Right lobe of liver (tissue), 6 donors: ENCODE measurements at regions not wholly inside any gene's neighbourhood (a gene's known extent, or its start where the extent isn't known, plus 50 kb on each side); places are given as distances from the start of the nearest gene placed in this dataset.

Experiments used
- ATAC-seq, 4 donors: fragments of 200-7000 bp; cut with Tn5 transposase; one replicate each; pipeline ENCODE4 v1.9.1; 2020; ENCODE audit warnings: mild to moderate bottlenecking in 4 of 4, moderate library complexity in 4 of 4
- DNase-seq, 3 donors: peaks; one replicate each; pipeline ENCODE4 v3.0.0-alpha.2; 2020
- H3K27ac ChIP-seq, 3 donors: fragments of 200-600 bp; one replicate each; pipeline ENCODE4 v1.8.0; 2022
- H3K27me3 ChIP-seq, 2 donors: fragments of 200-600 bp; one replicate each; pipeline ENCODE4 v1.8.0; 2022
- H3K36me3 ChIP-seq, 4 donors: fragments of 200-600 bp; sonication (generic) in 1 of 4; one replicate each; pipeline versions ENCODE4 v1.5.1 to v1.8.0; 2017 to 2022; ENCODE audit warnings: control low read depth in 1 of 4
- H3K4me1 ChIP-seq, 4 donors: fragments of 200-600 bp; sonication (generic) in 1 of 4; one replicate each; pipeline versions ENCODE4 v1.5.1 to v1.8.0; 2017 to 2022; ENCODE audit warnings: control low read depth in 1 of 4
- H3K4me3 ChIP-seq, 3 donors: fragments of 200-600 bp; one replicate each; pipeline ENCODE4 v1.8.0; 2022
- H3K9me3 ChIP-seq, 4 donors: fragments of 200-600 bp; sonication (generic) in 1 of 4; one replicate each; pipeline versions ENCODE4 v1.5.1 to v1.8.0; 2017 to 2022; ENCODE audit warnings: control low read depth in 1 of 4
- CTCF ChIP-seq, 4 donors: fragments of 200-600 bp in 3 of 4; fragments of 450-650 bp in 1 of 4; IDR thresholded peaks; one replicate each; pipeline versions ENCODE4 v1.5.1 to v1.8.0; 2016 to 2022; ENCODE audit warnings: antibody characterized with exemption in 4 of 4, mild to moderate bottlenecking in 2 of 4
- POLR2A ChIP-seq: fragments of 450-650 bp; IDR thresholded peaks from one replicate; pipeline ENCODE4 v1.6.1; 2017; ENCODE audit warnings: antibody characterized with exemption, mild to moderate bottlenecking
- WGBS: methylation state at CpG from one replicate; pipeline ENCODE4 v1.1.6; 2018; ENCODE audit warnings: low coverage, low lambda C conversion rate; ENCODE audit not compliant: insufficient coverage; ENCODE audit errors: missing lambda C conversion rate; 5-methylcytosine and 5-hydroxymethylcytosine counted together
- intact Hi-C, 2 donors: fragments of 100-400 bp; cut with DNase I; formaldehyde crosslinking; loops; one replicate each; pipeline versions ENCODE4 v1.11.2 to v1.14.1; 2022
- donor health status: DM: no; HTN: yes; CAD: no.
- donor health status: DM: no; HTN: no; CAD: no.
- donor health status: DM: no; HTN: no; CAD: no.
- donor health status: DM: no; HTN: yes; CAD: no.
- donor health status: DM: no; HTN: yes; CAD: no.

DNA sequence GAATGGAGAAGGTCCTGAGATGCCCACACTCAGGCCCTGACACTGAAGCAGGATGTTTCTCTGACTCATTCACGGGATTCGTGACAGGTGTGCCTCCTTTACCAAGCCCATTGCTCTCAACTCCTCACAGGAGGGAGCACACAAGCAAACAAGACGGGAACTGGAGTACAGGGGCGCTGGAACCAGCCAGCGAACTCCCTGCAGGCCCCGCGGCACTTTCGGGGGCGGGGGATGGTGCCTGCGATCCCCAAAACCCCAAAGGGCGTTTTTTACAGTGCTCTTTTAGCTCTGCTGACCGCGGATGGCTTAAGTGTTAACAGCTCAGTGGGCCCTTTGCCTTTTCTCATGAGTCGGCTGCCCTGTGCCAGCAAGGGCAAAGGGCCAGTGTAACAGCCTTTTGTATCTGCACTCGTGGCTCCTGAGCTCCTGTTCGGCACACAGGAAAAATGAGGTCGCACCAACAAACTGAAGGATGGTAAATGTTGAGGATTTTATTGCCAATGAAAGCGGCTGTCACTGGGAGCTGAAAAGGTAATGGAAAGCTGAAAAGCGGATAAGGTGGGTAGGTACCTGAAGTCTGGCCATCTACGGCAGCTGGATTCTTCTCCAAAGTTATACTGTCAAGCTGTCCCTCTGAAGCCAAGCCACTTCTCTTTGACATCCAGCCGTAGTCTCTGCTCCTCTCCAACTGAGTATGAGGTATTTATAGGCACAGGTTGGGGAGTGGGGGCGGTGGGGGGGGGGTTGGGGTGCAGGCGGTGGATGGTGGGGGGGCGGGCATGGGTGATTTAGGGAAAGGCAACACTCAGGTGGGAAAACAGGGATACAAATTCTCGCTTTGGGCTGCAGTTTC lies 65.0 kb upstream of the TRPC4 start:
- TF ChIP-seq POLR2A (no peak), CTCF (IDR thresholded peaks at IDR 0.05) (no peak)
- intact Hi-C loops: no loop called here
- Histone ChIP-seq H3K27me3 (no peaks in the 10 kb centered on the region), H3K4me3 (no peak overlapping the region), H3K4me1 (no peaks in the 10 kb centered on the region), H3K27ac (no peak overlapping the region), H3K9me3 (no peaks in the 10 kb centered on the region), H3K36me3 (no peaks in the 10 kb centered on the region)
- ATAC-seq (no peak), DNase-seq (no peak)
- 48% methylated on average over 10 of the region's 25 CpGs for WGBS

GRCh38 chr13:37929308-37929707 lies 59.7 kb upstream of the TRPC4 start:
- ATAC-seq (no peak), DNase-seq (no peak)
- Histone ChIP-seq H3K4me3 (no peak overlapping the region), H3K27ac (no peak overlapping the region), H3K9me3 (no peaks in the 10 kb centered on the region), H3K27me3 (no peaks in the 10 kb centered on the region), H3K4me1 (no peaks in the 10 kb centered on the region), H3K36me3 (no peaks in the 10 kb centered on the region)
- intact Hi-C loops: no loop called here
- WGBS: 50% methylated on average over 4 of the region's 4 CpGs
- TF ChIP-seq POLR2A (no peak), CTCF (IDR thresholded peaks at IDR 0.05) (no peak)

- Histone ChIP-seq H3K4me3 (no peak overlapping the region), H3K27ac (no peak overlapping the region), H3K36me3 (no peaks in the 10 kb centered on the region), H3K4me1 (no peaks in the 10 kb centered on the region), H3K27me3 (no peaks in the 10 kb centered on the region), H3K9me3 (no peaks in the 10 kb centered on the region)
- intact Hi-C loops: no loop called here
- ATAC-seq (no peak), DNase-seq (no peak)
- TF ChIP-seq POLR2A (no peak), CTCF (IDR thresholded peaks at IDR 0.05) (no peak)
- WGBS: 57% methylated on average over 4 of the region's 4 CpGs
Measured at GRCh38 chr13:37927561-37927960, 58.0 kb upstream of the TRPC4 start.

DNA sequence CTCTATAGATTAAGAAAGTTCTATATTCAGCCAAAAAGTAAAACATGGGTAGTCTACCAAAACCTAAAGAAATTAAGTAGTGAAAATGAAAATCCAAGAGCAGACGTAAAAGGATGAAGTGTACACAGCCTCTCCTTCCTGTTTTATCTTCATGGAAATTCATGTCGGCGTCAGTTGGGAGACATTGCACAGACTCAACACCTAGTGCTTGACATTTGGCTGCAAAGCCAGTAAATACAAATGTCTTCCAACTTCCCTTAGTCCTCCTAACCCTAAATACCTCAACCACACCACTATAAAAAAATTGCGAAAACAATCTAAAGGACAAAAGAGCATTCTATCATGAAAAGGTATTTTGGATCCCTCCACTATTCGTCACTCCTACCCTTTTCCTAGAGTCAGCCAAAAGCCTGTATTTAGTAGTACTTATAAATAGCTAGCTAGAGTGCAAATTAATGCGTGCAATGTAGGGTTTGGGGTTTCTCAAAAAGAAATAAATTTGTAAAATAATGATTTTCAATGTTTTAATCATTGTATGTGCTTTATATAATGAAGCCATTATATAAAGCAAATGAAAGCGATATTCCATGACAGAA lies 56.4 kb upstream of the TRPC4 start:
- DNase-seq (no peak), ATAC-seq (no peak)
- TF ChIP-seq CTCF (IDR thresholded peaks at IDR 0.05): no peak
- no peak for TF ChIP-seq POLR2A
- Histone ChIP-seq H3K36me3 (no peaks in the 10 kb centered on the region), H3K27me3 (no peaks in the 10 kb centered on the region), H3K27ac (no peak overlapping the region), H3K4me1 (no peaks in the 10 kb centered on the region), H3K9me3 (no peaks in the 10 kb centered on the region), H3K4me3 (no peak overlapping the region)
- intact Hi-C loops: no loop called here
- 68% methylated on average over 7 of the region's 7 CpGs for WGBS
